ENCODE measurements at regions not wholly inside any gene's neighbourhood (a gene's known extent, or its start where the extent isn't known, plus 50 kb on each side); places are given as distances from the start of the nearest gene placed in this dataset.

DNA sequence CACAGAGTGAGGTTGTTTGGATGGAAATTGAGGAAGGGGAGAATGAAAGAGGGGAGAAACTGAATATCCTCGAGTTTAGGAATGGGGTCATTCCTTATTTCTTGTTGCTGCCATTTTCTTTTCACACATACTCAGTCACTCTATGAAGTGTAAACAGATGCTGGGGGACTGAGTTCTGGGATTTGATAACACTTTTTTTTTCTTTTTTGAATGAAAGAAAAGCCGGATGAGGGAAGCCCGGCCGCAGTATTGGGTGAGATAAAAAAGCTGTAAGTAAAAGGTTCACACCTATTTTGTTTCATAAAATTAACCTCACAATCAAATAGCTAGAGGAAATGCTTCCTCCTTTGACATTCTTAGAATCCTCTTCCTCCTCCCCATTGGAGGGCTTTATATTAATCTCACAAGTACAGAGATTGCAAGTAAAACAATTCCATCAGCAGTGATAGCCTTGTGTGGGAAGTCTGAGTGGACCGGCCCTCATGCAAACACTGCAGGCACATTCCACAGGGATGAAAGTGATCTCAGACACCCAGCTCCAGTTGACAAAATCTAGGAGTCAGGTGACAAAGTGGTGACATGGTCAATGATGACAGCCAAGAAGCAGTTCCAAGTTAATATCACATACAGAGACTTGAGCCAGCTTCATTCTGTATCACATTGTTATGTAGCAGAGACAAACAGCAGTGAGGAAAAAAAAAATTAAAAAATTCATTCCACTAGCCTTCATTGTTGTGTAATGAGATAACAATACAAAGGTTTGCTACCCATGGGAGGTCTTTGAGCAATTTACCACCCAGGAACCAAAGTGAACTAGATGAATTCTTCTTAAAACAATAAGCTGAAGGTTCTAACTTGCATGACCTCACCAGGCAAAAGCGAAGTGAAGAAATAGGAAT is 391.1 kb upstream of the HSF2 start:
- no peak for TF ChIP-seq EZH2 (IDR thresholded peaks at IDR 0.05; ENCODE audit: borderline replicate concordance, insufficient read depth, low read length, poor library complexity, severe bottlenecking)
- TF ChIP-seq, protein P1, sequence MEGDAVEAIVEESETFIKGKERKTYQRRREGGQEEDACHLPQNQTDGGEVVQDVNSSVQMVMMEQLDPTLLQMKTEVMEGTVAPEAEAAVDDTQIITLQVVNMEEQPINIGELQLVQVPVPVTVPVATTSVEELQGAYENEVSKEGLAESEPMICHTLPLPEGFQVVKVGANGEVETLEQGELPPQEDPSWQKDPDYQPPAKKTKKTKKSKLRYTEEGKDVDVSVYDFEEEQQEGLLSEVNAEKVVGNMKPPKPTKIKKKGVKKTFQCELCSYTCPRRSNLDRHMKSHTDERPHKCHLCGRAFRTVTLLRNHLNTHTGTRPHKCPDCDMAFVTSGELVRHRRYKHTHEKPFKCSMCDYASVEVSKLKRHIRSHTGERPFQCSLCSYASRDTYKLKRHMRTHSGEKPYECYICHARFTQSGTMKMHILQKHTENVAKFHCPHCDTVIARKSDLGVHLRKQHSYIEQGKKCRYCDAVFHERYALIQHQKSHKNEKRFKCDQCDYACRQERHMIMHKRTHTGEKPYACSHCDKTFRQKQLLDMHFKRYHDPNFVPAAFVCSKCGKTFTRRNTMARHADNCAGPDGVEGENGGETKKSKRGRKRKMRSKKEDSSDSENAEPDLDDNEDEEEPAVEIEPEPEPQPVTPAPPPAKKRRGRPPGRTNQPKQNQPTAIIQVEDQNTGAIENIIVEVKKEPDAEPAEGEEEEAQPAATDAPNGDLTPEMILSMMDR (IDR thresholded peaks at IDR 0.05; ENCODE audit: poor library complexity, severe bottlenecking): no peak
- no peak for TF ChIP-seq RAD21 (conservative IDR thresholded peaks at IDR 0.05)
- no peak for TF ChIP-seq POLR2AphosphoS5 (IDR thresholded peaks at IDR 0.05)
- no peak for TF ChIP-seq TAF1 (IDR thresholded peaks at IDR 0.05; ENCODE audit: low read depth)
- no peak for TF ChIP-seq SMC3 (conservative IDR thresholded peaks at IDR 0.05; ENCODE audit: poor library complexity)
